WTC11 (cell line): ENCODE measurements at regions not wholly inside any gene's neighbourhood (a gene's known extent, or its start where the extent isn't known, plus 50 kb on each side); places are given as distances from the start of the nearest gene placed in this dataset.

ENCODE experiments used
- CBFB ChIP-seq: sonication (generic); formaldehyde crosslinking; IDR thresholded peaks from 2 replicates; pipeline ENCODE4 v1.8.1; 2022; ENCODE audit warnings: mild to moderate bottlenecking, low read depth, missing genetic modification reagents
- CTCF ChIP-seq: fragments of 200-600 bp; IDR thresholded peaks from 2 replicates; pipeline ENCODE4 v1.8.0; 2022; ENCODE audit warnings: antibody characterized with exemption
- ETV6 ChIP-seq: sonication (generic); formaldehyde crosslinking; IDR thresholded peaks from 2 replicates; pipeline ENCODE4 v1.8.1; 2022; ENCODE audit warnings: mild to moderate bottlenecking, missing genetic modification reagents
- JUN ChIP-seq: sonication (generic); formaldehyde crosslinking; IDR thresholded peaks from 2 replicates; pipeline ENCODE4 v1.8.0; 2023; ENCODE audit warnings: mild to moderate bottlenecking, missing genetic modification reagents
- MAX ChIP-seq: sonication (generic); formaldehyde crosslinking; IDR thresholded peaks from 2 replicates; pipeline ENCODE4 v1.8.0; 2022; ENCODE audit warnings: mild to moderate bottlenecking, missing genetic modification reagents
- ZBTB43 ChIP-seq: sonication (generic); formaldehyde crosslinking; IDR thresholded peaks from 2 replicates; pipeline ENCODE4 v1.8.1; 2023; ENCODE audit warnings: mild to moderate bottlenecking, missing genetic modification reagents
- ZNF138 ChIP-seq: sonication (generic); formaldehyde crosslinking; conservative IDR thresholded peaks from 2 replicates; pipeline ENCODE4 v1.8.1; 2022; ENCODE audit warnings: mild to moderate bottlenecking, moderate library complexity, missing genetic modification reagents
- ZNF232 ChIP-seq: sonication (generic); formaldehyde crosslinking; IDR thresholded peaks from 2 replicates; pipeline ENCODE4 v1.8.0; 2022; ENCODE audit warnings: mild to moderate bottlenecking, missing genetic modification reagents

- TF ChIP-seq CTCF (no peak), ZNF232 (CRISPR knock-in tag) (no peak), CBFB (no peak), ZNF138 (CRISPR knock-in tag) (no peak), MAX (CRISPR knock-in tag) (no peak), JUN (CRISPR knock-in tag) (no peak), ETV6 (CRISPR knock-in tag) (no peak), ZBTB43 (CRISPR knock-in tag) (no peak)
Observed at GRCh38 chrX:45261471-45261870, 60.8 kb upstream of the DIPK2B start.
